GM12872 (cell line): ENCODE measurements at regions not wholly inside any gene's neighbourhood (a gene's known extent, or its start where the extent isn't known, plus 50 kb on each side); places are given as distances from the start of the nearest gene placed in this dataset.

ENCODE experiments used
- TF ChIP-seq, protein P1 (sequence below): IDR thresholded peaks from 3 replicates; pipeline ENCODE4 v1.5.1; 2011; ENCODE audit warnings: low read depth, mild to moderate bottlenecking, low read length, moderate library complexity; ENCODE audit not compliant: insufficient read depth

DNA sequence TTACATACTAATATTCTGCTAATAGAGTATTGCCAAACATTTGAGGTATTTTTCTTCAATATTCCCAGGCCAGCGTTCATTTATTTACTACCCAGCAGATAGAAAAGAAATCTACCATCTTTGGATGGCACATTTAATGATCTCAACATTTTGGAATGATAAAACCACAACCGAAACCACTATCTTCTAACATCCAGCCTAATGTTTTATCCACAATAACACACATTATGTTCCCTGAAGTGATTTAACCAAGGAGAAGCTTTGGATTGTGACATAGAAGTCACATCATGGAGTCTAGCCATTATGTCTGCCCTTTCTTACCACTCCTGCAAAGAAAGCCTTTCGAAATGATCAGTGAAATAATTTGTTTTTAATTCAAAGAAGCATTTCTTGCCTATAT, 497.1 kb upstream of the PLXNA2 start:
- TF ChIP-seq, protein P1, sequence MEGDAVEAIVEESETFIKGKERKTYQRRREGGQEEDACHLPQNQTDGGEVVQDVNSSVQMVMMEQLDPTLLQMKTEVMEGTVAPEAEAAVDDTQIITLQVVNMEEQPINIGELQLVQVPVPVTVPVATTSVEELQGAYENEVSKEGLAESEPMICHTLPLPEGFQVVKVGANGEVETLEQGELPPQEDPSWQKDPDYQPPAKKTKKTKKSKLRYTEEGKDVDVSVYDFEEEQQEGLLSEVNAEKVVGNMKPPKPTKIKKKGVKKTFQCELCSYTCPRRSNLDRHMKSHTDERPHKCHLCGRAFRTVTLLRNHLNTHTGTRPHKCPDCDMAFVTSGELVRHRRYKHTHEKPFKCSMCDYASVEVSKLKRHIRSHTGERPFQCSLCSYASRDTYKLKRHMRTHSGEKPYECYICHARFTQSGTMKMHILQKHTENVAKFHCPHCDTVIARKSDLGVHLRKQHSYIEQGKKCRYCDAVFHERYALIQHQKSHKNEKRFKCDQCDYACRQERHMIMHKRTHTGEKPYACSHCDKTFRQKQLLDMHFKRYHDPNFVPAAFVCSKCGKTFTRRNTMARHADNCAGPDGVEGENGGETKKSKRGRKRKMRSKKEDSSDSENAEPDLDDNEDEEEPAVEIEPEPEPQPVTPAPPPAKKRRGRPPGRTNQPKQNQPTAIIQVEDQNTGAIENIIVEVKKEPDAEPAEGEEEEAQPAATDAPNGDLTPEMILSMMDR: no peak

DNA sequence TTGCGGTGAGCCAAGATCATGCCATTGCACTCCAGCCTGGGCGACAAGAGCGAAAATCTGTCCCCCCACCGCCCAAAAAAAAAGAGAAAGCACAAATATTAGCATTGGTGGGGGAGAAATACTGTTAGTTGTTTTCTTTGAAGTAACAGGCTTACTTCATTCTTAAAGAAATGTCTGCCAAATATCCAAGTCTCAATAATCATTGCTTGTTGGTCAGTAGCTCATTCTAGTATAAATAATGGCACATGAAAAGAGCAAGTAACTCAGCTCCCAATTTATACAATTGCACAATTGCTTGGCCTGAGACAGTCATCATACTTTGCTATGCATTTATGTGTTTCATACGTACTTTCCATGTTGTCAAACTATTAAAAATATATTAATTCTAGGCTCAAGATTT, 499.2 kb upstream of the PLXNA2 start:
- TF ChIP-seq, protein P1: no peak

DNA sequence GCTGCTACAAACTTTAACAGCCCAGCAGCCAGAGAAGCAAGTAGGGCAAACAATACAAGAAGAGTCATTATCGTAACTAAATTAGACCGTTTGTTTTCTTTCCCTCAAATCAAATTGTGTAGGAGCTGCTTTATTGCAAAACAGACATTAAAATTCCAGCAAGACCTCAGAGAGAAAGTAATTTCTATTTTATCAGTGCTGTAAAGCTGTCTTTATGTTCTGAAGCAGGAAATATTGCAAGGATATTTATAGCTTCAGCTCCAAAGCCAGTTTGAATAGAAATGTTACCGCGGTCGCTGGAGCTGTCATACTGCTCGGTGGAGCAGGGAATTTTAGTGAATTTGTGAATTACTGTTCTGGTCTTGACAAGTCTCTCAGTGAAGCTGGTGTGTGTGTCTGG, 503.8 kb upstream of the PLXNA2 start:
- TF ChIP-seq, protein P1: no peak

GRCh38 chr1:208748387-208749165, 504.4 kb upstream of the PLXNA2 start:
- TF ChIP-seq, protein P1: no peak

DNA sequence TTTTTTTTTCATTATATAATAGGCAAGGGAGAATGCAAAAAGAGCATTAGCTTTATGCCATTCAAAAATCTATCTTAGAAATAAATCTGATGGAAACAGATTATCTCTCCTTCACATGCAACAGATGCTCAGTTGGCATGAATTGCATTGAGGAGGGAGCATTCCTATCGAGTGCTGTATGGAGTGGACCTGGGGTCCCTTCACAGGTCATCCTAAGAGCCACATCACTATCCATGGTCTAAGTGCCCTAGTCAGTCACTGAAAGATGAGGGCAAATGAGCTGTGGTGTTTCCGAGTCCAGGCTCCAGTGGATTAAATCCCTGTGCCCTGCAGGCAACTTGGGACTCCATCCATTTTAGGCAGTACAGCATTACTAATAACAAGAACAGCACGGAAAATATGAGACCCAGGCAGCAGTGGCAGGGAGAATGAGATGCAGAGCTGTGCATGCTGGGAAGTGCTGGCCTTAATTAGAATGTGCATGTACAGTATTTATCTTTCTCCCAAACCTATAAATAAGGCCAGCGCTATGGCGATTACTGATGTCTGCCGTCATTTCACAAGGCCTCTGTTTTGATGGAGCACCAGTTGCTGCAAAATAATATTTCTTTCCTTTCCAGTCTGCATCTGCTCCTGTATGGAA, 512.3 kb upstream of the PLXNA2 start:
- TF ChIP-seq, protein P1: no peak

DNA sequence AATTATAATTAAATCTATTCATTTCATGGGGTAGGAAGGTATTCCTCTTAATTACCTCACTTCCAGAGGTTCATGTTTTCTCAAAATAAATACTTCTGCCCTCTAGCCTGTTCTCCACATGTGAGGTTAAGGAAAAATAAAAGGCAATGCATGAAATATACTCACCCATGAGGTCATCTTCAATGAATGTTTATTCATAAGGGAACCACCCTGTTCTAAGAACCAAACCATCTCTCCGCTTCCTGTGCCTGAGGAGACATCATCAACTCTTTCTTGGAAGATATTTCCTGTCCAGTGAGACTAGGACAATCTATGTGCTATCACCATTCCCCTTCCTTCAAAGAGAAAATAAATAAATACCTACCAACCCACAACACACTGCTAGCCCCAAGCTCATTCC, 513.7 kb upstream of the PLXNA2 start:
- TF ChIP-seq, protein P1: no peak

DNA sequence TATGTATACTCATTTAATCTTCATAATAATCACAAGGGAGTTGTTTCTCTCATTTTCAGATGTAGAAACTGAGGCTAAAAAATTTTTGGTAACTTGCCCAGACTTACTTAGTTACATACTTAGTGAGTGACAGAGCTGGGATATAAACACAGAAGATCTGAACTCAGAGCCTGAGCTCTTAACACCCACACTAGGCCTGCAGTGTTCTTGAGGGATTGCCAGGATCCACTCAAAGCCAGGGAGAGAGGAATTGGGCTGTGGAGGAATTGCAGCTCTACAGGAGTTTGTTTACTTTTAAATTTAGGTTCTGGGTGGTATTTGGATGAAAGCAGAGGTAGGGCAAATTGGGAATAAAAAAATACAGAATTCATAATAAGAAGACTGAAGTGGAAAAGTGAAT, 515.1 kb upstream of the PLXNA2 start:
- TF ChIP-seq, protein P1: no peak
